K562 (cell line): ENCODE measurements at regions not wholly inside any gene's neighbourhood (a gene's known extent, or its start where the extent isn't known, plus 50 kb on each side); places are given as distances from the start of the nearest gene placed in this dataset.

Source experiments
- CEBPB ChIP-seq: fragments of 450-650 bp; IDR thresholded peaks from 2 replicates; pipeline ENCODE4 v1.6.1; 2016; ENCODE audit warnings: missing genetic modification characterization, missing compliant biosample characterization
- YY1 ChIP-seq, 3 experiments: IDR thresholded peaks; 2 replicates each; pipeline ENCODE4 v1.6.1; 2011; ENCODE audit warnings: low read length in 2 of 3, mild to moderate bottlenecking in 2 of 3, moderate library complexity in 2 of 3, borderline replicate concordance in 1 of 3, control low read depth in 1 of 3, low read depth in 1 of 3; ENCODE audit not compliant: insufficient read depth in 3 of 3, insufficient replicate concordance in 2 of 3, control insufficient read depth in 1 of 3, insufficient read length in 1 of 3; ENCODE audit errors: extremely low read depth in 1 of 3

GRCh38 chr11:116093065-116093464 lies 588.9 kb upstream of the CADM1 start:
- TF ChIP-seq YY1 (IDR thresholded peaks at IDR 0.05; ENCODE audit: borderline replicate concordance in 1 of 3, control insufficient read depth in 1 of 3, extremely low read depth in 1 of 3, insufficient read depth in 3 of 3, insufficient read length in 1 of 3, insufficient replicate concordance in 2 of 3, low read depth in 1 of 3, low read length in 2 of 3) (no peak), CEBPB (no peak)
